ENCODE measurements at regions not wholly inside any gene's neighbourhood (a gene's known extent, or its start where the extent isn't known, plus 50 kb on each side); places are given as distances from the start of the nearest gene placed in this dataset.
"Not testable (repeated sequence)": the region's sequence is repeated elsewhere in the genome, so short reads cannot be mapped to it uniquely, and the experiment has no call there.

GRCh38 chr19:28433166-28433565, 779.8 kb downstream of the UQCRFS1 start:
- DNase-seq (ENCODE audit: low read depth) = not testable (repeated sequence)

- no peak for DNase-seq (ENCODE audit: low read depth)
Observed at GRCh38 chr19:28430214-28430613, 782.7 kb downstream of the UQCRFS1 start.

- no peak for DNase-seq (ENCODE audit: low read depth)
Observed at GRCh38 chr19:28429356-28429755, 783.6 kb downstream of the UQCRFS1 start.

GRCh38 chr19:28428663-28429348, 784.1 kb downstream of the UQCRFS1 start:
- no peak for DNase-seq (ENCODE audit: low read depth)

GRCh38 chr19:28427376-28428083, 785.4 kb downstream of the UQCRFS1 start:
- no peak for DNase-seq (ENCODE audit: low read depth)

GRCh38 chr19:28426730-28427225, 786.2 kb downstream of the UQCRFS1 start:
- DNase-seq (ENCODE audit: low read depth) = no peak

GRCh38 chr19:28426110-28426729, 786.7 kb downstream of the UQCRFS1 start:
- no peak for DNase-seq (ENCODE audit: low read depth)

GRCh38 chr19:28425046-28425931, 787.7 kb downstream of the UQCRFS1 start:
- no peak for DNase-seq (ENCODE audit: low read depth)

GRCh38 chr19:28424662-28425045, 788.3 kb downstream of the UQCRFS1 start:
- no peak for DNase-seq (ENCODE audit: low read depth)

- no peak for DNase-seq (ENCODE audit: low read depth)
Observed at GRCh38 chr19:28424077-28424476, 788.9 kb downstream of the UQCRFS1 start.

GRCh38 chr19:28422791-28423650, 789.9 kb downstream of the UQCRFS1 start:
- no peak for DNase-seq (ENCODE audit: low read depth)

- no peak for DNase-seq (ENCODE audit: low read depth)
Observed at GRCh38 chr19:28422046-28422445, 790.9 kb downstream of the UQCRFS1 start.

- no peak for DNase-seq (ENCODE audit: low read depth)
Observed at GRCh38 chr19:28420811-28421550, 792.0 kb downstream of the UQCRFS1 start.

- DNase-seq (ENCODE audit: low read depth) = no peak
Observed at GRCh38 chr19:28419312-28419711, 793.6 kb downstream of the UQCRFS1 start.

GRCh38 chr19:28417361-28417760, 795.6 kb downstream of the UQCRFS1 start:
- DNase-seq (ENCODE audit: low read depth) = no peak

- no peak for DNase-seq (ENCODE audit: low read depth)
Observed at GRCh38 chr19:28416245-28416644, 796.7 kb downstream of the UQCRFS1 start.

- DNase-seq (ENCODE audit: low read depth) = no peak
Observed at GRCh38 chr19:28414748-28415147, 798.2 kb downstream of the UQCRFS1 start.

GRCh38 chr19:28409859-28410258, 803.1 kb downstream of the UQCRFS1 start:
- DNase-seq (ENCODE audit: low read depth) = no peak

- no peak for DNase-seq (ENCODE audit: low read depth)
Observed at GRCh38 chr19:28406966-28407365, 806.0 kb downstream of the UQCRFS1 start.

GRCh38 chr19:28405346-28405742, 807.6 kb downstream of the UQCRFS1 start:
- no peak for DNase-seq (ENCODE audit: low read depth)

Measured in stimulated activated CD8-positive, alpha-beta memory T cell treated with anti-CD3 and anti-CD28 coated beads, Interleukin-7, amount 100 ng/mL, for 24 hours (primary cell).